ENCODE measurements at regions not wholly inside any gene's neighbourhood (a gene's known extent, or its start where the extent isn't known, plus 50 kb on each side); places are given as distances from the start of the nearest gene placed in this dataset.

GRCh38 chr9:90007516-90008440 lies 403.0 kb downstream of the GADD45G start:
- H3K4me3 ChIP-seq (ENCODE audit: low read depth, low read length): no peak overlapping the region
- no peak for DNase-seq (ENCODE audit: low read depth)
- no peak for TF ChIP-seq CTCF (IDR thresholded peaks at IDR 0.05; ENCODE audit: control insufficient read depth, extremely low read depth, insufficient read depth)

- H3K4me3 ChIP-seq (ENCODE audit: low read depth, low read length): no peak overlapping the region
- no peak for DNase-seq (ENCODE audit: low read depth)
- TF ChIP-seq CTCF (IDR thresholded peaks at IDR 0.05; ENCODE audit: control insufficient read depth, extremely low read depth, insufficient read depth): no peak
These were observed 404.6 kb downstream of the GADD45G start for GRCh38 chr9:90009447-90009846.

GRCh38 chr9:90010793-90011192 lies 406.0 kb downstream of the GADD45G start:
- DNase-seq (ENCODE audit: low read depth): no peak
- TF ChIP-seq CTCF (IDR thresholded peaks at IDR 0.05; ENCODE audit: control insufficient read depth, extremely low read depth, insufficient read depth): no peak
- H3K4me3 ChIP-seq (ENCODE audit: low read depth, low read length): no peak overlapping the region

GRCh38 chr9:90012949-90013348 lies 408.1 kb downstream of the GADD45G start:
- DNase-seq (ENCODE audit: low read depth): no peak
- TF ChIP-seq CTCF (IDR thresholded peaks at IDR 0.05; ENCODE audit: control insufficient read depth, extremely low read depth, insufficient read depth): no peak
- no peak overlapping the region for H3K4me3 ChIP-seq (ENCODE audit: low read depth, low read length)

GRCh38 chr9:90013778-90014177 lies 409.0 kb downstream of the GADD45G start:
- no peak for TF ChIP-seq CTCF (IDR thresholded peaks at IDR 0.05; ENCODE audit: control insufficient read depth, extremely low read depth, insufficient read depth)
- H3K4me3 ChIP-seq (ENCODE audit: low read depth, low read length): no peak overlapping the region
- no peak for DNase-seq (ENCODE audit: low read depth)

- TF ChIP-seq CTCF (IDR thresholded peaks at IDR 0.05; ENCODE audit: control insufficient read depth, extremely low read depth, insufficient read depth): no peak
These were observed 409.6 kb downstream of the GADD45G start for GRCh38 chr9:90014421-90014820.

GRCh38 chr9:90016272-90016671 lies 411.5 kb downstream of the GADD45G start:
- DNase-seq (ENCODE audit: low read depth): no peak
- TF ChIP-seq CTCF (IDR thresholded peaks at IDR 0.05; ENCODE audit: control insufficient read depth, extremely low read depth, insufficient read depth): no peak
- H3K4me3 ChIP-seq (ENCODE audit: low read depth, low read length): no peak overlapping the region

More at GRCh38 chr9:90014421-90014820, 409.6 kb downstream of the GADD45G start:
- H3K4me3 ChIP-seq (ENCODE audit: low read depth, low read length): no peak overlapping the region
- no peak for DNase-seq (ENCODE audit: low read depth)
